ENCODE measurements at regions not wholly inside any gene's neighbourhood (a gene's known extent, or its start where the extent isn't known, plus 50 kb on each side); places are given as distances from the start of the nearest gene placed in this dataset.
"Not testable (repeated sequence)": the region's sequence is repeated elsewhere in the genome, so short reads cannot be mapped to it uniquely, and the experiment has no call there.

DNA sequence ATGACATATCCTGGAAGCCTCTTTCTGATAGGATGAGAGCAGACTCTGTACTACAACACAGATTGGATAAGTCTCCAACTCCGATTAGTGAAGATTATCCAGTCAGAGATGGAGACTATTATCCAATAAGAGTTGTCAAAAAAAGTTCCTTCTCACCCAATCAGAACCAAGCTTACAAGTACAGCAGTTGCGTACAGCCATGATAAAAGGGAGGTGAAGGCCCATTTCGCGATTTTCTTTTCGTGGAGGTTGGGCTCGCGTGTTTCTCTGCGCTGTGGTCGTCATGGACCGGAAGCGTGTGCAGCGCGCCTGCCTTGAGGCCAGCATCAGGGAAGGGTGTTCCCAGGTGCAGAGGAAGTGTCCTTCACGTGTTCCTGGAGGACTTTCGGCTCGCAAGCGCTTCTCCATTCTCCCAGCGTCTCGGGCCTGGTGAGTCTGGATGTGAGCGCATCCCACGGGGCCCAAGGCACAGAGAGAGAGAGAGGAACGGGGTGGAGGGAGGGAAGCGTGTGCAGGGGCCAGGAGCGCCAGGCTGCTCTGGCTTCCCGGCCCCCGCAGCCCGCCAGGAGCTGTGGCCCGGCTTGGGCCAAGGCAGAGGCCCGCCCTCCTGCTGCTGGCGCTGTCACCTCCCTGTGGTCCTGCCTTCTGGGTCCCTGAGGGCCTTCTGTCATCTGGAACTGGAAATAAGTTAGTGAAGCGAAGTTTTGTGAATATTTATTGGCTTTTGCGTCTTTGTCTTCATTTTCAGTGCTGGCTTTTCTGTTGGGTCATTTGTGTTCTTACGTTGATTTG is 53.9 kb downstream of the CDRT15L2 start:
- peak in 1 of 10 donors; percentile 47 for DNase-seq
- intact Hi-C loops (cut with DNase I) = not testable (repeated sequence)

DNA sequence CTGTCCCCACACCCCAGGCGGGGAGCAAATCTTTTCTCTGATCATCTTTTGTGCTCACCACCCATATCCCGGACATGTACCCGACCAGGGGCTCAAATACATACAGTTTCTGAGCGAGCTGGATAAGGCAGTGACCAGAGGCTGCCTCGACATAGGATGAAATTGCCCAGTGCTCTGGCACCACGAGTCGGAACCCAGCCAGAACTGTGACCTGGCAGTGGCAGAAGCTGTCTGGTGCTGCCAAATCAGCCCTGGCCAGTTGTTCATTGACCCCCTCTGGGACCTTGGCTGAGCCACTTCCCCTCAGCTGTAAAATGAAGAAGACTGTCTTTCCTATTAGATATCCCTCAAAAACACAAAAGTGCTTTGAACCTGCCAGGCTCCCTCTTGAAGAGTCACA is 60.6 kb downstream of the CDRT15L2 start:
- DNase-seq; intact Hi-C loops (cut with DNase I): not testable (repeated sequence)

DNA sequence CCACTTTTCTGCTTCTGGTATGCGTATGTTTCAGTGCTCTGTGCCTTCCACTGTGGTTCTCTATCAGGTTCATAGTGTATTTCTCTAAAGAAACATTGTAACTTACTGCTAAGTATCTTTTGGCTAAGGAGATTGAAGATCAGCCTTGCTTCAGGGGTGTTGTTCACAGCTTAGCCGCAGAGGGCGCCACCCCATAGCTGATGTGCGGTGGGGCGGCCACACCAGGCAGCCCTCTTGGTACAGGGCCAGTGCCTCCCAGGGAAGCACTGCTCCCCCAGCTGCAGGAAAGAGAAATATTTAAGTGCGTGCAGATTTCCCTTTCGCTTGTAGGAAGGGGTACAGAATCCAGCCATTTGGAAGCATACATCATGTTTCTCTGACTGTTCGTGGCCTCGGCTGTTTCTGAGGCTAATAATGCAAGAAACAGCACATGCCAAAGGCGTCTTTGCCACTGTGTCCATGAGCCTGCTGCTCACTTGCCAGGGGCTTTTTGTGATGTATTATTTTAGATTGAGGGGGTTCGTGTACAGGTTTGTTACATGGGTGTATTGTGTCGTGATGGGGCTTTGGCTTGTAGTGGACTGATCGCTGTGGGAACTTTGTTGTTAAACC is 67.2 kb downstream of the CDRT15L2 start:
- DNase-seq; intact Hi-C loops (cut with DNase I): not testable (repeated sequence)

DNA sequence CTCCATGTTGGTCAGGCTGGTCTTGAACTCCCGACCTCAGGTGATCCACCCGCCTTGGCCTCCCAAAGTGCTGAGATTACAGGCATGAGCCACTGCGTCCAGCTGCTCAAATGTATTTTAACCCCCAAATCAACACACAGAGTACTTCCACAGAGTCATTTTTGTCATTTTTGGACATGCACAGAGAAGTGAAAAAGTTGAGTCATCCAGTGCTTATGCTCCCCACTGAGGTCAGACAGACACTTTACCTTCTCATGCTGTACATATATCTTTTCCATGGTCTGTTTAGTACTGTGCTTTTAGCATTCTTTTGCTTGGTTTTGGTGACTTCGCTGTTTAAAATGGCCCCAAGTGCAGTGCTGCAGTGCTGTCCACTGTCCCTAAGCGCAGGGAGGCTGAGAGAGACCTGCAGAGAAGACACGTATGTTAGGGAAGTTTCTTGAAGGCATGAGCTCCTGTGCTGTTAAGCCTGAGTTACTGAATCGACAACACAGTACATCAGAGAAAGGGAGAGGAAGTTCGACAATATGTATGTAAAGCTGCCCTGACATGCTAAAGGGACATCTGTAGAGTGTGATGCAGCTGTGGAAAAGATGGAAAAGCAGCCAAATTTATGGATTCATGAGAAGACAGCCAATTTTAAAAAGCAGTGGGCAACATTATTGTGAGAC is 69.7 kb downstream of the CDRT15L2 start:
- DNase-seq; intact Hi-C loops (cut with DNase I): not testable (repeated sequence)

DNA sequence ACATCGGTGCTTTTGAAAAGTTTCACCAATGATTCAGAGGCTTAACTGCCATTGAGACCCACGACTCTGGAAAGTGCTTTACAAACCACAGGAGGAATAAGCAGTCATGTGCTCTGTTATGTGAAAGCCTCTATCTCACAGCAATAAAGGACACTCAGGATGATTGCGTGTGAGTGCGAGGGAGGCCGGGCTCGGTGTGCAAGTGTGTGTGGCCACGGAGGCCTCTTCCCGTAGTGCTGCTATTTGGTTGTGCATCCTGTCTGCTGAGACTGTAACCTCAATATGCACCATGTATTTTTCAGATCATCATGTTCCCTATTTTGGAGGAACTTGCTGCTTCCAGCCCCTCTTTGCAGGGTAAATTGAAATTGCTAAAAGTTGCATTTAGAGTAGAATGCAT is 71.5 kb downstream of the CDRT15L2 start:
- DNase-seq; intact Hi-C loops (cut with DNase I): not testable (repeated sequence)

DNA sequence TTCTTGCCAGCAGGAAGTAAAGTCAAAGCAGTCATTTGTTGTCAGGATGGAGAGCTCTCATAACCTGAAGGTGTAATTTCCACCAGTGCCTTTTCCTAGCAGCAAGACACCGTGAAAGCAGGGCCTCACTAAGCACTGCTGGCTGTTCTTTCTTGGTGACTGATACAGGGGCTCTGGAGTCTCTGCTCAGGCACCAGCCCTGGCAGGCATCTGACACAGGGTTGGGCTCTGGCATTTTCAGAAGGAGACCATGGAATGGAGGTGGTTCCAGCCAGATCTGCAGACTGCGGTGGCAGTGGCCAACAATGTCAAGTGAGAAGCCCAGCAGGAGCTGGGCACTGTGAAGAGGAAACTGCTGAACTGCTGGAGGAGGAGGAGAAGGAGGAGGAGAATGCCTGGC is 72.2 kb downstream of the CDRT15L2 start:
- intact Hi-C loops (cut with DNase I) = not testable (repeated sequence)
- peak in 1 of 10 donors; percentile 10 for DNase-seq

DNA sequence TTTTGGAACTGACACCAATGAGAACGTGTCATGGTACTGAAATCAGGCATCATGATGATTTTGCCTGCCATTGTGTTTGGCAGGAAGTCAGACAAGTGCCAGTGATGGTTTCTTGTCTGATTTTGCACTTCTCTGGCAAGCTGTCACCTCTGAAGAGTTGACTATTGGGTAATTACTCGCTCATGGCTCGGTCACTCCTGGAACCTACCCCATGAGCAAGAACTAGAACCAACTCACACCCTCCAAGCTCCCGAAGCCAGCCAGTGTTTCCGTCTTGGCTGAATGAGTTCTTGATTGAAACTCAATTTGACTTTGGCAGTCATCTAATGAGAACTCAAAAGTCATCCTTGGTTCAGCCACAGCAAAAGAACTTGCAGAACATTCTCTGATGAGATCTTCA is 73.9 kb downstream of the CDRT15L2 start:
- DNase-seq; intact Hi-C loops (cut with DNase I): not testable (repeated sequence)

DNA sequence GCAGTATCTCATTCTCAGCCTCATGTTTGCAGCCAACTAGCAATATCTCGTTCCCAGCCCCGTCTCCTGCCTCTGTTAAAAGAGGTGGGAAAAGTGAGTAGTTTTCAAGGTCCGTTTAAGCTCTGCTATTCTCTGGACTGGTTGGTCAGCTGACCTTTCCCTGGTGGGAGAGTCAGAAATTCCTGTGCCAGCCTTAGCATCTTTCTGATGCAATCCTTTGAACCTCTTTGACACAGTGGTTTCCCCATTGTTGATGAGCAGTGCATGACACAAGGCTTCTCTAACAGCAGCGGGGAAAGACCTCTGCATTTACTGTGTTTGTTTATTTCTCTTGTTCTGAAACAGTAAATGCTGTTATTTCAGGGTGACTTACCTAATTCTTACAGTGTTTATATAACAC is 74.6 kb downstream of the CDRT15L2 start:
- intact Hi-C loops (cut with DNase I); DNase-seq: not testable (repeated sequence)

DNA sequence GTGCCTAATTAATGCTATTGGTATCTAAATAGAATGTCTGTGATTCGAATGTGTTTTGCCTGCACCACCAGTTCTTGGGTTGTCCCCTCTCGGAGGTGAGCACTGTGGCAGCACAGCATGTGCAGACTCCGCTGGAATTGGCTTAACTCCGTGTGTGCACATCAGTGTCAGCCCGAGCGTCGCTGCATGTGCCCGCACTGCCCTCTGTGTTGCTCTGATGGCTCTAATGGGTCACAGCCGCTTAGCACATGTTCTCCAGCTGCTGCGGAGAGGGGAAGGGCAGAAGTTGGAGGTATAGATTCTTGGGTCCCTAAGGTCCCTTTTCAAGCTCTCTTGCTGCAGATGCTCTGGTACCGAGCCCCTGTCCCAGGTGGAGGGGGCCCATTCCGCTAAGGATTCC is 75.1 kb downstream of the CDRT15L2 start:
- DNase-seq; intact Hi-C loops (cut with DNase I): not testable (repeated sequence)

DNA sequence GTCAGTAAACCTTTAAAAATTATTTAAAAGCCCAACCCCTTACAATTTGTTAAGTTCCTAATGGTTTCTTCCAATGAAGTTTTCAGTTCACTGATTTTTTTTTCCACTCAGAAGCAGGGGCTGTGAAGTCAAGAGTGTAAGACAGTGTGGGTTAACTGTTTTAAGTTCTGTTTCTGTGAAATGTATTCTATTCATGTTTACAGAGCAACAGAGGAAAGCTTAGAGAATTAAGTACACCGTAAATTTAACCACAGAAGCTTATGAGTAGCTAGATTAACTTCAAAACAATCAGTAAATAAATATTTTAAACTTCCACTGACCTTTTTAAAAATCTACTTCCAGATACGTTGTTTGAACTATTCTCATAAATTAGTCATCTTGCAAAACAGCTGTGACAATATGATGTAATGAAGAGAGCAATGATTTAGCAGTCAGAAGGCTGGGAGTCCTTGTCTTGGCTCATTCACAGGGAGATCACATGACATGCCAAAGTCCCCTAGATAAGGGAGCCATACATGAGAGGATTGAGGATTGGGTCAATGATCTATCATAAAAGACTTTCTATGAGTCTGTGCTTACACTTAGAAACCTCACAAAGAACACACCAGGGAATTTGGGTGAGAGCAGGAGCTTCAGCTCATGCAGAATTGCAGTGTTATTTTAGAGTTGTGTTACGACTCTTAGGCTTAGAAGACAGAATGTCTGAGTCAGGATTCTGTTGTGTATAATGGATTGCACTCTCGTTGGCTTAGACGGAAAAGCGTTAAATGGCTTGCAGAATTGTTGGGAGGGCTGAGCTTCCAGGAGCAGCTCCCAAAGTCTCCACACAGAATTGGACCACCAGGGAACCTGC is 85.8 kb downstream of the CDRT15L2 start:
- DNase-seq; intact Hi-C loops (cut with DNase I): not testable (repeated sequence)

DNA sequence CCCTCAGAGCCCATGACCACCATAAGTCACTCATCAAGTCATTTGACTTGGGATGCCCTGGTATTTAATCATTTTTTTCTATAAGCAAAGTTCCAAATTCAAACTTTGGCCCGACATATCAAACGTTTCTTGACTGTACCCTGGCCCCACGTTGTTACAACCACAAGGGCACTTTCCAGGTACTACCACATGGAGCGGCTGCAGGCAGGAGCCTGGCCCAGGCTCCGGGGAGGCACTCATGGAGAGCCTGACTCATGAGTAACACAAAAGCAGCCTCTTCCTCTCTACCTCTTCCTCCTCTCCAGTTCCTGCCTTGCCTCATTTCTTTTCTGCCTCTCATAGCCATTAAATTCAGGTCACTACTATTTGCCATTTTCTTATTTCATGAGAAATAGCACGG is 87.2 kb downstream of the CDRT15L2 start:
- intact Hi-C loops (cut with DNase I); DNase-seq: not testable (repeated sequence)

DNA sequence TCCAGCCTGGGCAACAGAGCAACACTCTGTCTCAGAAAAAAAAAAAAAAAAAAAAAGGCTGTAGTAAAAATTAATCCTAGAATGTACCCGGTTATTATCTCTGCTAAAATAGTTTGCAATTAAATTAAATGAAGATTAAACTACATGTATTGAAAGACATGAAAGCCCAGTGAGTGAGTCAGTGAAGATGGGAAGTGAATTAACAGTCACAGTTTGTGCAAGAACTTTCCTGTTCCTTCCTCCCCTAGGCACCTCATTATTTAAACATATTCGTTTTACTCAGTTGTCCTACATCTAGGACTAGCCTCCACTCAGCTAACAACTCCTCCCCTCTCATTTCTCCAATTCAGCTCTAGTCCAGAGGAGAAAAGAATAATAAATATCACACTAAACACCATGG is 88.2 kb downstream of the CDRT15L2 start:
- DNase-seq; intact Hi-C loops (cut with DNase I): not testable (repeated sequence)

DNA sequence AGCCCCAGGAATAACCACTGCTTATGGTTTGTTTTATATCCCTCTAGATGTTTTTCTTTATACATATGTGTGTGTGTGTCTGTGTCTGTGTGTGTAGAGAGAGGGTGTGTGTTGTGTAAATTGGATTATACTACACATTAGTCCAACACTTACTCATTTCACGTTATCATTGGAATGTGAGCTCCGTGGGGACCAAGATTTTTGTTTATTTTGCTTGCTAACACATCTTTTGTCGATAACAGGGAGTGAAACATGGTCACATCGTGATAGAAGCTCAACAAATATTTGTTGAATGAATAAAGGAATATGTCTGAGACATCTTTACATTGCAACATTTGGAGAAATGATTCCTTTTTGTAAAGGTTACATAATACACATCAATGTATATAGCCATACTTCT is 88.8 kb downstream of the CDRT15L2 start:
- DNase-seq; intact Hi-C loops (cut with DNase I): not testable (repeated sequence)

DNA sequence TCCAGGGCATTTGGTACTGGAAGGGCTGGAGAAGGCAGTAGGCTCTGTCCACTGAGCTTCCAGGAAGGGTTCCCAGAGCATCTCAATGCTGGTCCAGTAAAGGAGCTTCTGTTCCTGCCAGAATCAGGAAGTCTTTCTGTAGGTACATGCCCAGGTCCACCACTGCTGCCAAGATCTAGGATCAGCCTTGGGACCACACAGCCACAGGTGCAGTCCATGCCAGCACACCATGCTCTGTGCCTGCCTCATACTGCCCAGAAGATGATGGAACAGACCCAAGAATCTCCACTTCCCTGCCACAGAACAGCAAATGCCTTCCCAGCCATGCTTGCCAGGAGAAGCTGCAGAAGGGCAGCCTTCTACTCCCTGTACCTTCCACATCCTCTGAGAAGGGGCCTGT is 89.3 kb downstream of the CDRT15L2 start:
- DNase-seq; intact Hi-C loops (cut with DNase I): not testable (repeated sequence)

DNA sequence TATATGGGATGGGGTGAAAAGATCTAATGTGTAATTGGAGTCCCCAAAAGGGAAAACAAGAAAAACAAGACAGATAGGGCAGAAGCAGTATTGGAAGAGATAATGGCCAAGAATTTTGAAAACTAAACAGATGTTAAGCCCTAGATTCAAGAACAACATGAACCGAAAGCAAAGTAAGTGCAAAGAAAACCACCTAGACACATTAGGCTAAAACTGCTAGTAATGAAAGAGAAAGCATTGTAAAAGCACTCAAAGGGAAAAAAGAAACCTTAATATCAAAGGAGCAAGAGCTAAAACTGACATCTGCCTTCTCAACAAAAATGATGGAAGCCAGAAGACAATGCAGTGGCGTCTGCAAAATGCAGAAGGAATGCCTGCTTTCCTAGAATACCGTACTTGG is 91.0 kb downstream of the CDRT15L2 start:
- intact Hi-C loops (cut with DNase I); DNase-seq: not testable (repeated sequence)

DNA sequence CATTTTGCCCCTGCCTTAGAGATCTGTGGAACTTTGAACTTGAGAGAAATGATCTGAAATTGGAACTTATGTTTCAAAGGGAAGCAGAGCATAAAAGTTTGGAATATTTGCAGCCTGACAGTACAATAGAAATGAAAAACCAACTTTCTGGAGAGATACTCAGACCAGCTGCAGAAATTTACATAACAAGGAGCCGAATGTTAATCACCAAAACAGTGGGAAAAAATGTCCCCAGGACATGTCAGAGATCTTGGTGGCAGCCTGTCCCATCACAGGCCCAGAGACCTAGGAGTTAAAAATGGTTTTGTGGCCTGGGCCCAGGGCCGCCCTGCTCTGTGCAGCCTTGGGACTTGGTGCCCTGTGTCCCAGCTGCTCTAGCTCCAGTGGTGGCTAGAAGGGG is 94.8 kb downstream of the CDRT15L2 start:
- DNase-seq; intact Hi-C loops (cut with DNase I): not testable (repeated sequence)

DNA sequence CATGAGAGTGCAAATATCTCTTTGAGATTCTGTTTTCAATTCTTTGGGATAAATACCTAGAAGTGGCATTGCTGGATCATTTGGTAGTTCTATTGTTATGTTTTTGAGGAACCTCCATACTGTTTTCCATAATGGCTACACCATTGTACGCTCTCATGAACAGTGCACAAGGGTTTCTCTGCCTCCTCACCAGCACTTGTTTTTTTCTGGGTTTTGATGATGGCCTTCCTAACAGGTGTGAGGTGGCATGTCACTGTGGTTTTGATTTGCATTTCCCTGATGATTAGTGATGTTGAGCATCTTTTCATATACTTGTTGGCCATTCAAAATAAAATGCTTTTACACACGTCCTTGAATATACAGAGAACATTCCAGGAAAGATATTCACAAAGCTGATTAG is 96.2 kb downstream of the CDRT15L2 start:
- DNase-seq; intact Hi-C loops (cut with DNase I): not testable (repeated sequence)

DNA sequence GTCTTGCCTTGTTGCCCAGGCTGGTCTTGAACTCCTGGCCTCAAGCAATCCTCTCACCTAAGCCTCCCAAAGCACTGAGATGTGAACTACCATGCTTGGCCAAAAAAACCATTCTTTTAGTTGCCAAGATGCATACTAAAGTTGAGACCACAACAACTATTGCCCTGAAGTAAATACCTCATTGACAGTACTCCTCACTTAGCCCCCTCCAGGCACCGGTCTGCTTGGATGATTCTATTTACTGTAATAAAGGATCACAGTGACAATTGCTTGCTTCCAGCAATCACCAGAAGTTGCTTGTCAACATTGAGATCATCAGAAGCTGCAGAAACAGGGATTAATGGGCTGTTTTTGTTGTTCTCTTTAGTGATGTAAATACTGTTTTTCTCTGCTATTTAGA is 97.1 kb downstream of the CDRT15L2 start:
- DNase-seq; intact Hi-C loops (cut with DNase I): not testable (repeated sequence)

DNA sequence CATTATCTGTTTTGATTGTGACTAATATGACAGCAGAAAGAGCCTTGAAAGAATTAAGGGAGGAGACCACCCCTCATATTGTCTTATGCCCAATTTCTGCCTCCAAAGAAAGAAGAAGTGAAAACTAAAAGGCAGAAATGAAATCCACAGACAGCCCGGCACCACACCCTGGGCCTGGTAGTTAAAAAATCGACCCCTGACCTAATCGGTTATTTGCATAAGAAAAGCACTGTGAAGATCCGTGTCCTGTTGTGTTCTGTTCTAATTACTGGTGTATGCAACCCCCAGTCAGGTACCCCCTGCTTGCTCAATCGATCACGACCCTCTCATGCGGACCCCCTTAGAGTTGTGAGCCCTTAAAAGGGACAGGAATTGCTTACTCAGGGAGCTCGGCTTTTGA is 97.9 kb downstream of the CDRT15L2 start:
- DNase-seq; intact Hi-C loops (cut with DNase I): not testable (repeated sequence)

DNA sequence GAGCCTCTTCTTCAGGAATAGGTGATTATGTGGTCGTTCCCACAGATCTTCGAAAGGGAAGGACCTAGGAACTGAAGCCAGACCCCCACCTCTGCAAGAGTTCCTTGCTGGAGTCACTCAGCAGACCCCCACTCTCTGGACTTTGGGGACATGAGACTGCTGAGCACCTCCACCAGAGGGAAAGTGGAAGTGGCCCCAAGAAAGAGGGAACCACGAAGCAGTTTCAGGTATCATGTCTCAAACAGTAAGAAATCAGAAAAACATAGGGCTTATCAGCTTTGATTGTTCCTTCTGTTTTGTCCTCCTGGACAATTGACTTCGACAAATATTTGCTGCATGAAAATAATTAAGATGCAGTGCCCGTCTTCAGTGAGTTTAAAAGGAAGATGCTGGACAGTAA is 98.9 kb downstream of the CDRT15L2 start:
- intact Hi-C loops (cut with DNase I); DNase-seq: not testable (repeated sequence)

Measured in posterior cingulate gyrus (tissue), 11 donors.